Cardiac muscle cell (in vitro differentiated cells and primary cell): ENCODE measurements at regions not wholly inside any gene's neighbourhood (a gene's known extent, or its start where the extent isn't known, plus 50 kb on each side); places are given as distances from the start of the nearest gene placed in this dataset.
A peak's percentile ranks its signal among the peaks of the same experiment; 100 is the strongest.

ENCODE experiments used
- DNase-seq, 2 donors: peaks; one replicate each; pipeline versions ENCODE4 v3.0.0 to v3.0.0-alpha.2; 2010 to 2017; ENCODE audit warnings: low read depth in 1 of 2, low spot score in 1 of 2
- H3K27ac ChIP-seq: fragments of 200-600 bp; sonication (generic); 2 replicates; pipeline ENCODE4 v1.5.1; 2016
- H3K27me3 ChIP-seq: fragments of 200-600 bp; sonication (generic); 2 replicates; pipeline ENCODE4 v1.6.0; 2016; ENCODE audit warnings: control low read depth
- H3K36me3 ChIP-seq: fragments of 200-600 bp; sonication (generic); 2 replicates; pipeline ENCODE4 v1.5.1; 2016; ENCODE audit warnings: control low read depth
- H3K4me1 ChIP-seq: fragments of 200-600 bp; sonication (generic); 2 replicates; pipeline ENCODE4 v1.8.1; 2017; ENCODE audit warnings: low read depth, mild to moderate bottlenecking, mixed run types
- H3K4me3 ChIP-seq: fragments of 200-600 bp; sonication (generic); 2 replicates; pipeline ENCODE4 v1.5.1; 2016; ENCODE audit warnings: mild to moderate bottlenecking
- H3K9me3 ChIP-seq: fragments of 200-600 bp; sonication (generic); 2 replicates; pipeline ENCODE4 v1.5.1; 2017; ENCODE audit warnings: low read depth, mild to moderate bottlenecking, control low read depth
- CTCF ChIP-seq: IDR thresholded peaks from 2 replicates; pipeline ENCODE4 v1.5.1; 2012; ENCODE audit warnings: low read depth, mild to moderate bottlenecking, low read length

DNA sequence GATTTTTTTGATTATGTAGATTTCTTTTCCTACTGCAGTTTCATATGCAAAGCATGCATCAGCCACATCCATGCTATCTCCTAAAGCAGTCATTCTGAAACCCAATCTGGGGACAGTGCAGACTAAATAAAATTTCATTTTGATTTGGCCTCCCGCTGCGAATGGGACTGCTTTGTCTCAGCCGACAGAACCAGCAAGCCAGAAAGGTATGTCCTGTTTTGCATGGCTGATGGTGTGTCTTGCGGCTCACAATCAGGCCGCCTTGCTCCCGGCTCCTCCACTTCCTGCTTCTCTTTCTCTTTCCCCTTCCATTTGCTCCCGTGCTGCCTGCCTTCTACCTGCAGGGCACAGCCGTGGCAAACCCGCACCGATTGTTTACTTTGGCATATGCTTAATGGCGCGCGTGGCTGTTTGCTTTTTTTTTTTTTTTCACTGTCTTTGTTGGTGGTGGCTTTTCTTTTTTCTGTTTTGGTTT lies 419.6 kb upstream of the POU3F3 start:
- Histone ChIP-seq H3K27me3 (no peaks in the 10 kb centered on the region), H3K9me3 (no peaks in the 10 kb centered on the region), H3K36me3 (no peaks in the 10 kb centered on the region), H3K4me1 (peaks cover 5% of the 10 kb centered on the region), H3K27ac (no peak overlapping the region), H3K4me3 (no peak overlapping the region)
- TF ChIP-seq CTCF = no peak
- DNase-seq = peak in 1 of 2 donors; percentile 47

DNA sequence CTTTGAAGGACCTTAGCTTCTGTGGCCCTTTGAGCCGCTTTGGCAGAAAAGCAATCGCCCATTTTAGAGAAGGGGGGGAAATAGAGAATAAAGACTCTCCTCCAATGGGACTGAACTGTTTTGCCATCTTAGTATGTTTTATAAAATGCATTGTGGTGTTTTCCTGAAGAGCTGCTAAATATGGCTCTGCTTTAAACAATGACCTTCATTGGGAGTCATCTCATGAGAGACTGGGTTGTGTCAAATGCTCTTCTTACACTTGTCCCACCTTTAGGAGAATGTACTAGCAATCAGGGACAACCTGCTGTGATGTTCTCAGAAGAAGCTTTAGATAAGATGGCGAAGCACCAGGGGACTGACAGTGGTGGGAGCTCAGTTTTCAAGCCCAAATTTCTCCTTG lies 418.9 kb upstream of the POU3F3 start:
- Histone ChIP-seq H3K36me3 (no peaks in the 10 kb centered on the region), H3K4me3 (no peak overlapping the region), H3K27me3 (no peaks in the 10 kb centered on the region), H3K9me3 (no peaks in the 10 kb centered on the region), H3K27ac (no peak overlapping the region), H3K4me1 (peaks cover 5% of the 10 kb centered on the region)
- DNase-seq = no peak
- no peak for TF ChIP-seq CTCF

DNA sequence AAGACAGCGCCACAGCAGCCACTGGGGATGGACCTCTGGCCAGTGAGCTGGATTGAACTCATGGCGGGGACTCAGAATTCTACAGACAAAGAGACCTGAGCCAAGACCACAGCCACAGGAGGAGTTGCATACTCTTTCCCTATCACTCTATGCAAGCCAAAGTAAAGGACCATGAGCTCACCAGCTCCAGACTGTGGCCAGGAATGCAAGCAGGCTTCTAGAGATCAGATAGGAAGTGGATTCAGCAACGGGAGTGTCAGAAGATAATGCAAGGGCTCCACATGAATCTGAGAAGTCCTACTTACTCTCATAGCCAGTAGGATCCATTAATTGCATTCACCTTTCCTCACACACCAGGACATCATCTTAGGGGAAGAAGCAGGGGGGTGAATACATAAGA lies 415.4 kb upstream of the POU3F3 start:
- H3K36me3 ChIP-seq = no peaks in the 10 kb centered on the region
- H3K27ac ChIP-seq = no peak overlapping the region
- no peak for DNase-seq
- TF ChIP-seq CTCF = no peak
- no peak overlapping the region for H3K4me3 ChIP-seq
- peaks cover 5% of the 10 kb centered on the region for H3K4me1 ChIP-seq
- H3K9me3 ChIP-seq = no peaks in the 10 kb centered on the region
- H3K27me3 ChIP-seq = no peaks in the 10 kb centered on the region

DNA sequence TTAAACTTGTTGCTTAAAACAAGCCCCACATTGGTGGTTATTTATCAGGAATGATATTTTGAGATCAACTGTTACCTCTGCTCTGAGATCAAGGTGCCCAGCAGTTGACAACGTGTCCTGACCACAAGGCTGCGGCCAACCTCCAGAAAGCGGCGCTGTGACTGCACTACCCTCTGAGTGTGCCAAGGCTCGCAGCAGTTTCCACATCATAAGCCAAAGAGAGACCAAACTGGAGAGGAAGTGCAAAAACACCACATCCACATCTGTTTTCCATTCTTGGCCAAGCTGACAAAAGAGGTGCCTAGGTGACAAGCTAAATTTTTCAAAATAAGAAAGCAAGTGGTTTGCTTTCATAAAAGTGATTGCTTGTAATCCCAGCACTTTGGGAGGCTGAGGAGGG lies 410.8 kb upstream of the POU3F3 start:
- no peaks in the 10 kb centered on the region for H3K4me1 ChIP-seq
- H3K27me3 ChIP-seq = no peaks in the 10 kb centered on the region

DNA sequence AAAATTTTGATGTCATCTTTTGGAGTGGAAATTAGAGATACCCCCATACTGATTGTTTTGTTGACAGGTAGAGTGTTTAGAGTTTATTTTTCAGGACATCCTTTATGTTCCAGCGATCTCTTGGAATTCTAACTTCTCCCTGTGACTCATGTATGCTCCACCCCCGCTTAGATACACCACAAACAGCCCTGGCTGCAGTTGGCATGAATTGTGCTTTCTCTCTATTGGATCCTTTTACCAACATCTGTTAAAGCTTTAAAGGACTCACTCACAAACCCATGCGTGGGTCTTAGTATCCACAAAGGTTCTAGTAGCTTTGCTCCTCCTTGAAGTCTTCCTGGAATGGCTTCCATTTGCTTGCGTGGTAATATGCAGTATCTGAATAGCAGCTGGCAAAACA lies 409.5 kb upstream of the POU3F3 start:
- no peak overlapping the region for H3K27ac ChIP-seq
- H3K36me3 ChIP-seq = no peaks in the 10 kb centered on the region
- no peaks in the 10 kb centered on the region for H3K9me3 ChIP-seq
- H3K27me3 ChIP-seq = no peaks in the 10 kb centered on the region
- DNase-seq = no peak
- TF ChIP-seq CTCF = no peak
- no peaks in the 10 kb centered on the region for H3K4me1 ChIP-seq
- no peak overlapping the region for H3K4me3 ChIP-seq

More for the DNA sequence above, 410.8 kb upstream of the POU3F3 start:
- Histone ChIP-seq H3K27ac (no peak overlapping the region), H3K9me3 (no peaks in the 10 kb centered on the region), H3K36me3 (no peaks in the 10 kb centered on the region), H3K4me3 (no peak overlapping the region)
- no peak for DNase-seq
- TF ChIP-seq CTCF = no peak

DNA sequence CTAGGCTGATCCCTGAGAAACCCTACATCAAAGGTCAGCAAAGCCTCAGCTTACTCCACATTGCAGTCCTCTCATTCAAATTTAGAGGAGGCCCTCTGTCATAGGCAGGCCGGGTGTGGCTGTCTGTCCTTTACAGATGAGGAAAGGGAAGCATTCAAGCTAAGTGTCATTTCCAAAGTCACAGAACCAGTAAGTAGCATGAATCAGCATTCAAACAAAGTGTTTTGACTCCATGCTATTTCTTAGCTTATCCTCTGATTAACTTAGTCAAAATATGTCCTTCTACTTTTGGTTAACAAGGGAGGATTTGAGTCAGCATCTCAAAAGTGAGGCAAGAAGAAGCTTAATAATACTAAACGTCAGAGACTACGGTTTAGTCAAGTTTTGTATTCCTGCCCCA lies 409.0 kb upstream of the POU3F3 start:
- Histone ChIP-seq H3K36me3 (no peaks in the 10 kb centered on the region), H3K27ac (no peak overlapping the region), H3K4me1 (no peaks in the 10 kb centered on the region), H3K4me3 (no peak overlapping the region), H3K27me3 (no peaks in the 10 kb centered on the region), H3K9me3 (no peaks in the 10 kb centered on the region)
- no peak for DNase-seq
- no peak for TF ChIP-seq CTCF
